GM23248 (cell line): ENCODE measurements at regions not wholly inside any gene's neighbourhood (a gene's known extent, or its start where the extent isn't known, plus 50 kb on each side); places are given as distances from the start of the nearest gene placed in this dataset.

ENCODE experiments used
- DNase-seq: peaks from one replicate; pipeline ENCODE4 v3.0.0-alpha.2; 2015
- H2AFZ ChIP-seq: fragments of 200-600 bp; sonication (generic); 2 replicates; pipeline ENCODE4 v1.6.1; 2016; ENCODE audit warnings: antibody characterized with exemption
- H3F3A ChIP-seq: fragments of 200-600 bp; sonication (generic); 2 replicates; pipeline ENCODE4 v1.6.1; 2016; ENCODE audit warnings: mild to moderate bottlenecking, antibody characterized with exemption, mixed run types; ENCODE audit not compliant: insufficient read depth
- H3K27ac ChIP-seq: fragments of 200-600 bp; sonication (generic); 2 replicates; pipeline ENCODE4 v1.5.1; 2016; ENCODE audit warnings: mild to moderate bottlenecking
- H3K27me3 ChIP-seq: fragments of 200-600 bp; sonication (generic); replicated peaks from 2 replicates; pipeline ENCODE4 v1.6.1; 2016; ENCODE audit warnings: mild to moderate bottlenecking; ENCODE audit not compliant: insufficient read depth
- H3K36me3 ChIP-seq: fragments of 200-600 bp; sonication (generic); 2 replicates; pipeline ENCODE4 v1.6.1; 2016; ENCODE audit warnings: low read depth, mild to moderate bottlenecking
- H3K4me1 ChIP-seq: fragments of 200-600 bp; sonication (generic); 2 replicates; pipeline ENCODE4 v1.6.1; 2016; ENCODE audit warnings: mild to moderate bottlenecking; ENCODE audit not compliant: insufficient read depth
- H3K4me2 ChIP-seq: fragments of 200-600 bp; sonication (generic); one replicate; pipeline ENCODE4 v1.6.1; 2016; ENCODE audit warnings: mild to moderate bottlenecking; ENCODE audit not compliant: unreplicated experiment
- H3K4me3 ChIP-seq: fragments of 200-600 bp; sonication (generic); 2 replicates; pipeline ENCODE4 v1.5.1; 2016; ENCODE audit warnings: mild to moderate bottlenecking
- H3K79me2 ChIP-seq: fragments of 200-600 bp; sonication (generic); 2 replicates; pipeline ENCODE4 v1.6.1; 2016; ENCODE audit warnings: mild to moderate bottlenecking; ENCODE audit not compliant: insufficient read depth
- H3K9ac ChIP-seq: fragments of 200-600 bp; sonication (generic); 2 replicates; pipeline ENCODE4 v1.6.1; 2016; ENCODE audit warnings: mild to moderate bottlenecking
- H3K9me2 ChIP-seq: fragments of 200-600 bp; sonication (generic); 2 replicates; pipeline ENCODE4 v1.6.1; 2016; ENCODE audit warnings: mixed run types, mild to moderate bottlenecking, moderate library complexity; ENCODE audit not compliant: insufficient read depth
- H3K9me3 ChIP-seq: fragments of 200-600 bp; sonication (generic); one replicate; pipeline ENCODE4 v1.6.1; 2017; ENCODE audit warnings: low read depth
- H4K20me1 ChIP-seq: fragments of 200-600 bp; sonication (generic); 2 replicates; pipeline ENCODE4 v1.6.0; 2016; ENCODE audit not compliant: insufficient read depth
- EZH2 ChIP-seq: fragments of 200-600 bp; sonication (generic); IDR thresholded peaks from 2 replicates; pipeline ENCODE4 v1.6.1; 2018; ENCODE audit warnings: antibody characterized with exemption, mild to moderate bottlenecking; ENCODE audit not compliant: insufficient read depth, poor library complexity, severe bottlenecking
- EZH2phosphoT487 ChIP-seq: fragments of 200-600 bp; sonication (generic); IDR thresholded peaks from 2 replicates; pipeline ENCODE4 v1.6.1; 2018; ENCODE audit warnings: antibody characterized with exemption, moderate library complexity, mild to moderate bottlenecking, low read depth; ENCODE audit not compliant: insufficient read depth
- whole genome bisulfite sequencing, 2 experiments: methylation state at CpG; one replicate each; pipeline ENCODE4 v1.1.6; 2015 to 2017; ENCODE audit warnings: low lambda C conversion rate in 2 of 2, low coverage in 1 of 2; ENCODE audit errors: missing lambda C conversion rate in 2 of 2; 5-methylcytosine and 5-hydroxymethylcytosine counted together
- in situ Hi-C: fragments of 300-500 bp; cut with MboI; formaldehyde crosslinking; loops from 2 replicates; pipeline ENCODE4 v1.15.0; 2020

- Histone ChIP-seq H3K36me3 (no peaks in the 10 kb centered on the region), H4K20me1 (no peaks in the 10 kb centered on the region), H3K79me2 (no peaks in the 10 kb centered on the region), H3K27ac (no peak overlapping the region), H3K27me3 (no peaks in the 10 kb centered on the region), H3K9me3 (no peaks in the 10 kb centered on the region), H3K4me2 (no peak overlapping the region), H3K4me3 (no peak overlapping the region), H2AFZ (no peak overlapping the region), H3K4me1 (peaks cover 35% of the 10 kb centered on the region), H3F3A (peaks cover 19% of the 10 kb centered on the region), H3K9ac (no peak overlapping the region), H3K9me2 (no peaks in the 10 kb centered on the region)
- WGBS, 2 experiments = 67 to 72% methylated on average over 3 of the region's 3 CpGs
- peak; percentile 30 for DNase-seq
- in situ Hi-C loops = no loop called here
- TF ChIP-seq EZH2phosphoT487 (no peak), EZH2 (no peak)
Measured at GRCh38 chr6:81978230-81978629, 225.7 kb upstream of the TENT5A start.

GRCh38 chr6:81977486-81977885 is 225.0 kb upstream of the TENT5A start:
- Histone ChIP-seq H3K79me2 (no peaks in the 10 kb centered on the region), H3K4me2 (no peak overlapping the region), H3K27ac (no peak overlapping the region; the same call in 1 of the 2 replicates), H3K4me3 (no peak overlapping the region), H3K36me3 (no peaks in the 10 kb centered on the region), H3K9ac (no peak overlapping the region), H3K4me1 (peaks cover 27% of the 10 kb centered on the region), H4K20me1 (no peaks in the 10 kb centered on the region), H2AFZ (no peak overlapping the region), H3K27me3 (no peaks in the 10 kb centered on the region), H3F3A (peaks cover 19% of the 10 kb centered on the region), H3K9me3 (no peaks in the 10 kb centered on the region), H3K9me2 (no peaks in the 10 kb centered on the region)
- TF ChIP-seq EZH2 (no peak), EZH2phosphoT487 (no peak)
- DNase-seq = peak; percentile 61
- 68 to 80% methylated on average over 2 of the region's 2 CpGs for WGBS, 2 experiments
- in situ Hi-C loops = no loop called here

GRCh38 chr6:81969814-81970213 is 217.3 kb upstream of the TENT5A start:
- in situ Hi-C loops = no loop called here
- Histone ChIP-seq H3K27ac (no peak overlapping the region), H3K9me2 (no peaks in the 10 kb centered on the region), H2AFZ (no peak overlapping the region), H3K36me3 (no peaks in the 10 kb centered on the region), H3K4me1 (no peaks in the 10 kb centered on the region), H3K9me3 (no peaks in the 10 kb centered on the region), H3K9ac (no peak overlapping the region), H3K4me2 (no peak overlapping the region), H3K27me3 (no peaks in the 10 kb centered on the region), H3K79me2 (no peaks in the 10 kb centered on the region), H3F3A (no peaks in the 10 kb centered on the region), H3K4me3 (no peak overlapping the region), H4K20me1 (no peaks in the 10 kb centered on the region)
- 86% methylated on average over 14 to 16 of the region's 16 CpGs for WGBS, 2 experiments
- DNase-seq = no peak
- TF ChIP-seq EZH2phosphoT487 (no peak), EZH2 (no peak)

DNA sequence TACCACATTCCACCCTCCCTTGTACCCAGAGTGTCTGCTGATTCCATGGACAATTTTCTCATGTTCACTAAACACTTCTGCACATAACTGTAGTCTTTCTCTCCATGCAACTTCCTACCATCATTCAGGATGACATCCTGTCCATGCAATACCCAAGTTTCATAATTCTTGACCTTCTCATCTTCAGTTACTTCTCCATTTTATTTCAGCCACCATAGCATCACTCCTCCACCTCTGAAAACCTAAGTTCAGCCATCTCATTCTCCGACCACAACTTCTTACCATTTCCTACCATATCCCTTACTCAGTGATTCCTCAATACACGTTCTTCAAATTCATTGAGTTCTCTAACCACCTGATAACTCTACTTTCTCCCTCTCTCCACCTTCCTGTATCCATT is 216.5 kb upstream of the TENT5A start:
- Histone ChIP-seq H3K79me2 (no peaks in the 10 kb centered on the region), H2AFZ (no peak overlapping the region), H3K36me3 (no peaks in the 10 kb centered on the region), H3F3A (no peaks in the 10 kb centered on the region), H3K9me3 (no peaks in the 10 kb centered on the region), H3K4me3 (no peak overlapping the region), H3K4me1 (no peaks in the 10 kb centered on the region), H3K27me3 (no peaks in the 10 kb centered on the region), H3K27ac (no peak overlapping the region), H4K20me1 (no peaks in the 10 kb centered on the region), H3K4me2 (no peak overlapping the region), H3K9ac (no peak overlapping the region), H3K9me2 (no peaks in the 10 kb centered on the region)
- in situ Hi-C loops = no loop called here
- WGBS, 2 experiments = 90 to 91% methylated on average over 2 of the region's 2 CpGs
- DNase-seq = no peak
- TF ChIP-seq EZH2phosphoT487 (no peak), EZH2 (no peak)

GRCh38 chr6:81966968-81967367 is 214.5 kb upstream of the TENT5A start:
- in situ Hi-C loops = no loop called here
- Histone ChIP-seq H3K4me1 (no peaks in the 10 kb centered on the region), H3K27ac (no peak overlapping the region), H3K27me3 (no peaks in the 10 kb centered on the region), H3K9ac (no peak overlapping the region), H3K36me3 (no peaks in the 10 kb centered on the region), H3K4me3 (no peak overlapping the region), H3K9me2 (no peaks in the 10 kb centered on the region; the same call in 1 of the 2 replicates), H4K20me1 (no peaks in the 10 kb centered on the region), H3K79me2 (no peaks in the 10 kb centered on the region), H3K9me3 (no peaks in the 10 kb centered on the region), H2AFZ (no peak overlapping the region), H3K4me2 (no peak overlapping the region), H3F3A (no peaks in the 10 kb centered on the region)
- WGBS, 2 experiments = 64 to 66% methylated on average over 2 of the region's 2 CpGs
- TF ChIP-seq EZH2 = no peak
- no peak for TF ChIP-seq EZH2phosphoT487
- DNase-seq = no peak
